22Rv1 (cell line): ENCODE measurements at regions not wholly inside any gene's neighbourhood (a gene's known extent, or its start where the extent isn't known, plus 50 kb on each side); places are given as distances from the start of the nearest gene placed in this dataset.

ENCODE experiments used
- H3K27ac ChIP-seq: fragments of 450-650 bp; 2 replicates; pipeline ENCODE4 v1.5.1; 2017
- ZFX ChIP-seq: fragments of 450-650 bp; IDR thresholded peaks from 2 replicates; pipeline ENCODE4 v1.6.1; 2017; ENCODE audit warnings: antibody characterized with exemption, borderline replicate concordance
- TF ChIP-seq, protein P1 (sequence below): fragments of 450-650 bp; IDR thresholded peaks from 2 replicates; pipeline ENCODE4 v1.5.1; 2017; ENCODE audit warnings: mild to moderate bottlenecking

DNA sequence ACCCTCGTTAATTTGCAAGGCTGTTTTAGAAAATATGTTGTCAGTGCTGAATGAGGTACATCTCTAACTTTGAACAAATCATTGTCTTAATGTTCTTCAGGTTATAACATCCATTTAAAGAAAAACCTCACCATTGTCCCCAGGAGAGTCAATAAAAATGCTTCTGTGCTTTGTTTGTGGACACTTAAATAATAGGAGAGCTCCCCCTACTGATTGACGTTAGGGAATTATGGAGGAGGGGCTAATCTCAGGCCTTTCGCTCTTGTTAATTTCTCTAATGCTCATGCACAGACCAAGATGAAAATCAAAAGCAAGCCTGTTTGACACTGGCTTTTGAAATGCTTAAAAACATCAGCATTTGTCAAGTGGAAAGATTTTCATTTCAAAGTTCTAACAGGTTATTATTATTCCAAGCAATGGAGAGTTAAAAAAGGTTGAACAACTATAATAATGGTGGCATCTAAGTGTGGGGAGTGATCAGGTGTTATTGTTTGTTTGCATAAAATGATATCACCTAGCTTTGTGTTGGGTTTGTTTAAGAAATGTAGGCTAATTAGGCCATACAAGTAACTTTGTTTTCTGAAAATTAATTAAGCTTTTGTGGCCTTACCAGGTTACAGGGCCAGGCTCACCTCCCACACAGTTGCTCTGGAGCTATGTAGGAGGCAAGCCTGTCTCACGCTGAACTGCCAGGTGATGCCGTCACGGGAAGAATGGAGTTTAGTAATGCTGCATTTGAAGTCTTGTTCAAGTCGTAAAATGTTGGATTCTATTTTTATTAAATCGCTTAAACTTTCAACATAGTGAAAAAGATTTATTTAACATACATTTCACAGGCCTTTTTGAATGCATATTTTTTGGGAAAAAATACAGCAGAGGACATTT is 51.7 kb upstream of the SMIM21 start:
- no peak overlapping the region for H3K27ac ChIP-seq
- TF ChIP-seq, protein P1, sequence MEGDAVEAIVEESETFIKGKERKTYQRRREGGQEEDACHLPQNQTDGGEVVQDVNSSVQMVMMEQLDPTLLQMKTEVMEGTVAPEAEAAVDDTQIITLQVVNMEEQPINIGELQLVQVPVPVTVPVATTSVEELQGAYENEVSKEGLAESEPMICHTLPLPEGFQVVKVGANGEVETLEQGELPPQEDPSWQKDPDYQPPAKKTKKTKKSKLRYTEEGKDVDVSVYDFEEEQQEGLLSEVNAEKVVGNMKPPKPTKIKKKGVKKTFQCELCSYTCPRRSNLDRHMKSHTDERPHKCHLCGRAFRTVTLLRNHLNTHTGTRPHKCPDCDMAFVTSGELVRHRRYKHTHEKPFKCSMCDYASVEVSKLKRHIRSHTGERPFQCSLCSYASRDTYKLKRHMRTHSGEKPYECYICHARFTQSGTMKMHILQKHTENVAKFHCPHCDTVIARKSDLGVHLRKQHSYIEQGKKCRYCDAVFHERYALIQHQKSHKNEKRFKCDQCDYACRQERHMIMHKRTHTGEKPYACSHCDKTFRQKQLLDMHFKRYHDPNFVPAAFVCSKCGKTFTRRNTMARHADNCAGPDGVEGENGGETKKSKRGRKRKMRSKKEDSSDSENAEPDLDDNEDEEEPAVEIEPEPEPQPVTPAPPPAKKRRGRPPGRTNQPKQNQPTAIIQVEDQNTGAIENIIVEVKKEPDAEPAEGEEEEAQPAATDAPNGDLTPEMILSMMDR, result peak; percentile 71
- no peak for TF ChIP-seq ZFX

DNA sequence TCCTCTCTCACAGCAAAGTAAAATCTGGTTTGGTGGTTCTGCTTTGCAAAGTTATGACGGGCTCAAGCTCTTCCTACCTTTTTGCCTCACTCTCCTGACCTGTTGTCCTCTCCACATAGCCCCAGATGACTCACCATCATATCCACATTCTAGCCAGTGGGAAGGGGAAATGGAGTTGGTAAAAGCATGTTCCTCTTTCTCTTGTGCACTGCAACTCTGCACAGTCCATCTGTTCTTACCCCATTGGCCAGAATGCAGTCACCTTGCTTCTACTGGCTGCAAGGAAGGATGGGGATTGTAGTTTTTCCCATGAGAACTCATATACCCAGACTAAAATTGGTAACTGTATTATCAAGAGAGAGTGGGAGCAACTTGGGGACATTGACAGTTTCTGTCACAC is 50.4 kb upstream of the SMIM21 start:
- TF ChIP-seq, protein P1, result no peak
- no peak for TF ChIP-seq ZFX
- no peak overlapping the region for H3K27ac ChIP-seq
